ENCODE measurements at regions not wholly inside any gene's neighbourhood (a gene's known extent, or its start where the extent isn't known, plus 50 kb on each side); places are given as distances from the start of the nearest gene placed in this dataset.
"Not testable (repeated sequence)": the region's sequence is repeated elsewhere in the genome, so short reads cannot be mapped to it uniquely, and the experiment has no call there.

DNA sequence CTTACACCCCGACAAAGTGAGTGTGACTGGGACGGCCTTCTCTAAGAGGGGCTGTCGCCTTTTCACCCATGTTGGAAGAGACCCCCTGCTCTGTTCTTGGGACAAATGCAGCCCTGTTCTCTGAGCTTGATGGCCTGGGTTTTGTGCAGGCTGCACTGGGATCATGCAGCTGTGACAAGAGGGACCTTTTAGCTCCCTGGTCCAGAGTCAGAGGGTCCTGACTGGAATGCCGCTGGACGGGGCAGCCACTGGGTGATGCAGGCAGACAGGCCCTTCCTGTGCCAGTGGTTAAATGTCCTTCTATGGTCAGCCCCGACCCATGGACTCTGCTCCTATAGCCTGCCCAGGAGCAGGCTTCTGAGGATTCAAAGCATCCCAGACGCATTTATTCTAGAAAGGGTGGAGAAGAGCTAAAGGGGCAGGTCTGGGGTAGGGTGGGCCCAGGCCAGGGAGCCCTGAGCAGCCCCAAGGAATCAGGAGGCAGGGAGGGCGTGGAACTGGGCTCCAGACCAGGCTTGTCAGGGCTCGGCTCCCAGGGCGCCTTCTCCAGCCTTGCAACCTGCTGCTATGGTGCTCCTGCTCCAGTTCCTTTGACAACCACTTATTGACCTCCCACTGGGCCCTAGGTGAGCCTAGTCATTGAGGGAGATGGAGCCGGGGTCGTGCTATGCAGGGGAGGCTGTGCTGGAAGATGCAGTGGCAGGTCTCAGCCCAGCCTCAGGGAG lies 277.9 kb upstream of the HS6ST1 start:
- Histone ChIP-seq H4K20me1 (ENCODE audit: low read length) (no peaks in the 10 kb centered on the region), H3K9ac (ENCODE audit: low read length) (no peak overlapping the region), H3K27me3 (ENCODE audit: low read length) (peaks cover 50% of the 10 kb centered on the region), H3K9me3 (ENCODE audit: low read length) (no peaks in the 10 kb centered on the region), H3K79me2 (ENCODE audit: low read length) (no peaks in the 10 kb centered on the region), H2AFZ (ENCODE audit: low read length) (no peak overlapping the region), H3K36me3 (ENCODE audit: low read depth, low read length) (no peaks in the 10 kb centered on the region), H3K4me2 (ENCODE audit: low read length) (no peak overlapping the region), H3K4me3 (ENCODE audit: low read length) (no peak overlapping the region), H3F3A (ENCODE audit: low read length, unreplicated experiment) (no peaks in the 10 kb centered on the region), H3K4me1 (ENCODE audit: insufficient read depth, low read length) (no peaks in the 10 kb centered on the region), H3K9me2 (replicated peaks; ENCODE audit: low read length) (no peaks in the 10 kb centered on the region), H3K27ac (ENCODE audit: low read length) (no peak overlapping the region)
- ChIA-PET POLR2A (ENCODE audit: unreplicated experiment) (no interaction called here), CTCF (no interaction called here)
- intact Hi-C loops (cut with micrococcal nuclease) = no loop called here
- ATAC-seq (no peak), DNase-seq (no peak)
- TF ChIP-seq, protein P1, sequence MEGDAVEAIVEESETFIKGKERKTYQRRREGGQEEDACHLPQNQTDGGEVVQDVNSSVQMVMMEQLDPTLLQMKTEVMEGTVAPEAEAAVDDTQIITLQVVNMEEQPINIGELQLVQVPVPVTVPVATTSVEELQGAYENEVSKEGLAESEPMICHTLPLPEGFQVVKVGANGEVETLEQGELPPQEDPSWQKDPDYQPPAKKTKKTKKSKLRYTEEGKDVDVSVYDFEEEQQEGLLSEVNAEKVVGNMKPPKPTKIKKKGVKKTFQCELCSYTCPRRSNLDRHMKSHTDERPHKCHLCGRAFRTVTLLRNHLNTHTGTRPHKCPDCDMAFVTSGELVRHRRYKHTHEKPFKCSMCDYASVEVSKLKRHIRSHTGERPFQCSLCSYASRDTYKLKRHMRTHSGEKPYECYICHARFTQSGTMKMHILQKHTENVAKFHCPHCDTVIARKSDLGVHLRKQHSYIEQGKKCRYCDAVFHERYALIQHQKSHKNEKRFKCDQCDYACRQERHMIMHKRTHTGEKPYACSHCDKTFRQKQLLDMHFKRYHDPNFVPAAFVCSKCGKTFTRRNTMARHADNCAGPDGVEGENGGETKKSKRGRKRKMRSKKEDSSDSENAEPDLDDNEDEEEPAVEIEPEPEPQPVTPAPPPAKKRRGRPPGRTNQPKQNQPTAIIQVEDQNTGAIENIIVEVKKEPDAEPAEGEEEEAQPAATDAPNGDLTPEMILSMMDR (conservative IDR thresholded peaks at IDR 0.05; ENCODE audit: low read depth, low read length) = no peak
- TF ChIP-seq EZH2 (IDR thresholded peaks at IDR 0.05; ENCODE audit: low read length, unreplicated experiment) (no peak), EZH2phosphoT487 (IDR thresholded peaks at IDR 0.05; ENCODE audit: borderline replicate concordance, low read length) (no peak)
- no TSS peak for BruUV-seq (replicated peaks)

DNA sequence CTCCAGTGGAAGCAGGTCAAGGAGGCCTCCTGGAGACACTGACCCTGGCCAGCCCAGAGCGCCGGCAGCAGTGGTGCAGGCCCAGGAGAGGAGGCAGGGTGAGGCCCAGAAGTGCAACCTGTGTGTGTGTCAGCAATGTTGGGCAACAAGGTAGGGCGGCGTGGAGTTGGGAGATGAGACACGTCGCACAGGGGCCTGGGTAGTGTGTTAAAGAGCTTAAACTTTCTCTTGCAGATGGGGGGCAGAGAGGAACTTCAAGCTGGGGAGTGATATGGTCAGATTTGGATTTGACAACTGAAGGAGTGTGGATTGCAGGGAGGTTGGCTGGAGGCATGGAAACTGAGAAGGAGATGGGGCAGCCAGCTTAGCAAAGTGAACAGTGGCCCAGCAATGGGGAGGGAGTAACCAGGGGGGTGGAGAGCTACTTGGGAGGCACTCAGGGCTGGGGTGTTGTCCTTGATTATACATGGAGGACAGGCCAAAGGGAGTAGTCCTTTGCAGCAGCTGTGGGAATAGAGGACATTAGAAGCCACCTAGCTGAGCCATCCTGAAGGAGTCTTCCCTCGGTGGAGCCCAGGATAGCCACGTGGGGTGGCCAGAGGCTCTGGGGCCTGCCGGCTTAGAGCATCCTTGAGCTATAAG lies 278.6 kb upstream of the HS6ST1 start:
- no peak for ATAC-seq
- ChIA-PET POLR2A (ENCODE audit: unreplicated experiment) (no interaction called here), CTCF (no interaction called here)
- DNase-seq = no peak
- no peaks in the 10 kb centered on the region for H3K4me1 ChIP-seq (ENCODE audit: insufficient read depth, low read length)
- no peaks in the 10 kb centered on the region for H3F3A ChIP-seq (ENCODE audit: low read length, unreplicated experiment)
- no TSS peak for BruUV-seq (replicated peaks)
- no peak overlapping the region for H3K9ac ChIP-seq (ENCODE audit: low read length)
- H3K4me3 ChIP-seq (ENCODE audit: low read length) = no peak overlapping the region
- H3K9me2 ChIP-seq (replicated peaks; ENCODE audit: low read length) = no peaks in the 10 kb centered on the region
- no peaks in the 10 kb centered on the region for H4K20me1 ChIP-seq (ENCODE audit: low read length)
- no peak overlapping the region for H3K27ac ChIP-seq (ENCODE audit: low read length)
- no peaks in the 10 kb centered on the region for H3K9me3 ChIP-seq (ENCODE audit: low read length)
- TF ChIP-seq, protein P1 (conservative IDR thresholded peaks at IDR 0.05; ENCODE audit: low read depth, low read length) = no peak
- TF ChIP-seq EZH2phosphoT487 (IDR thresholded peaks at IDR 0.05; ENCODE audit: borderline replicate concordance, low read length) (no peak), EZH2 (IDR thresholded peaks at IDR 0.05; ENCODE audit: low read length, unreplicated experiment) (no peak)
- no peaks in the 10 kb centered on the region for H3K79me2 ChIP-seq (ENCODE audit: low read length)
- intact Hi-C loops (cut with micrococcal nuclease) = no loop called here
- no peak overlapping the region for H2AFZ ChIP-seq (ENCODE audit: low read length)
- peaks cover 50% of the 10 kb centered on the region for H3K27me3 ChIP-seq (ENCODE audit: low read length)
- no peaks in the 10 kb centered on the region for H3K36me3 ChIP-seq (ENCODE audit: low read depth, low read length)
- no peak overlapping the region for H3K4me2 ChIP-seq (ENCODE audit: low read length)

DNA sequence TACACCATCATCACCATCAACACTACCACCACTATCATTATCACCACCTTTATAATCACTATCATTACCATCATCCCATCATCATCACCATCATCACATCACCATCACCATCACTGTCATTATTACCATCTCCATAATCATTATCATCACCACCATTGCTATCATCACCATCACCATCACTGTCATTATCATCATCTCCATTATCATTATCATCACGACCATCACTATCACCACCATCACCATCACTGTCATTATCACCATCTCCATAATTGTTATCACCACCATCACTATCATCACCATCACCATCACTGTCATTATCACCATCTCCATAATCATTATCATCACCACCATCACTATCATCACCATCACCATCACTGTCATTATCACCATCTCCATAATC lies 279.6 kb upstream of the HS6ST1 start:
- H3K9me2 ChIP-seq (replicated peaks; ENCODE audit: low read length); H2AFZ ChIP-seq (ENCODE audit: low read length); H3K4me1 ChIP-seq (ENCODE audit: insufficient read depth, low read length); CTCF ChIA-PET; H3K9ac ChIP-seq (ENCODE audit: low read length); DNase-seq; BruUV-seq (replicated peaks); H3K4me2 ChIP-seq (ENCODE audit: low read length); H3K36me3 ChIP-seq (ENCODE audit: low read depth, low read length); H3K9me3 ChIP-seq (ENCODE audit: low read length); H3F3A ChIP-seq (ENCODE audit: low read length, unreplicated experiment); H3K79me2 ChIP-seq (ENCODE audit: low read length); intact Hi-C loops (cut with micrococcal nuclease); H3K27ac ChIP-seq (ENCODE audit: low read length); POLR2A ChIA-PET (ENCODE audit: unreplicated experiment); H4K20me1 ChIP-seq (ENCODE audit: low read length); ATAC-seq; H3K4me3 ChIP-seq (ENCODE audit: low read length): not testable (repeated sequence)
- peaks cover 44% of the 10 kb centered on the region for H3K27me3 ChIP-seq (ENCODE audit: low read length)
